GM19193 (cell line): ENCODE measurements at regions not wholly inside any gene's neighbourhood (a gene's known extent, or its start where the extent isn't known, plus 50 kb on each side); places are given as distances from the start of the nearest gene placed in this dataset.

ENCODE experiments used
- POLR2A ChIP-seq: IDR thresholded peaks from 4 replicates; pipeline ENCODE4 v1.6.1; 2011; ENCODE audit not compliant: insufficient read depth, insufficient read length; ENCODE audit errors: extremely low read depth

- no peak for TF ChIP-seq POLR2A
These were observed 908.0 kb downstream of the QKI start for GRCh38 chr6:164322533-164322932.

GRCh38 chr6:164321297-164321696 lies 906.8 kb downstream of the QKI start:
- TF ChIP-seq POLR2A = no peak

- TF ChIP-seq POLR2A = no peak
These were observed 900.9 kb downstream of the QKI start for GRCh38 chr6:164315376-164315775.

DNA sequence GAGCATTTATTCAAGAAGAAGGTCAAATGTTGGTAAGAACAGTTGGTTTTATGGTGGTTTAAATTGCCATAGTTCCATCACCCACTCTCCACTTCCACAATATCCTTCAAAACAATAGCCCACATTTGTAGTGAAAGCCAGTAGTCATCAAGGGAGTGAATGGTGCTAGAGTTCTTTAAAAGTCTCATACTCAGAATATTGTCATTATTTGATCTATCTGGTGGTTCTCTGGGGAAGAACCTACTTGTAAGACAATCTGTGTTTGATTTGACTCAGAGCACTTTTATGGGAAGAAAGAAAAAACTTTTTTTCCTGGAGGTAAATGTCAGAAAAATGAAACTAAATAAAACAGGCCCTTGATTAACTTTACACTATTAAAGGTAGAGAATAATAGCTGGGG lies 893.8 kb downstream of the QKI start:
- TF ChIP-seq POLR2A = no peak

- no peak for TF ChIP-seq POLR2A
These were observed 888.8 kb downstream of the QKI start for GRCh38 chr6:164303102-164303964.

DNA sequence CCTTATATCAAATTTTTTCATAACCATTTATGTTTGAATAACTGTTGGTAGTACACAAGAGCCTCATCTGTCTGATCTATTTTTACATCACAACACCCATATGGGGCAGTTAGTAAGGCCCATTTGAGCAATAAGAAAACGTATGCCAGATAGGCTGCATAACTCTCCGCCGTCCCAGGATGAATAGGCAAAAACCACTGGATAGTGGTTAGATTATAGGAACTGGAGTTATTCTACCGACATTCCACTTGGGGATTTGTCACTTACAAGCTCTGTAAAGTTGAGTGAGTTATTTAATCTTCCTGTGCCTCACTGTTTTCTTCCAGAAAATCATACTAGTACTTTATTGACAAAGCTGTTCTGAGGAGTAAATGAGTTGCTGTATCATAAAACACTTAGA lies 881.9 kb downstream of the QKI start:
- no peak for TF ChIP-seq POLR2A

GRCh38 chr6:164294047-164294784 lies 879.7 kb downstream of the QKI start:
- TF ChIP-seq POLR2A = no peak

- no peak for TF ChIP-seq POLR2A
These were observed 876.7 kb downstream of the QKI start for GRCh38 chr6:164291224-164291623.

- TF ChIP-seq POLR2A = no peak
These were observed 875.6 kb downstream of the QKI start for GRCh38 chr6:164290101-164290500.

GRCh38 chr6:164286011-164286410 lies 871.5 kb downstream of the QKI start:
- no peak for TF ChIP-seq POLR2A

- no peak for TF ChIP-seq POLR2A
These were observed 869.1 kb downstream of the QKI start for GRCh38 chr6:164283574-164283973.

DNA sequence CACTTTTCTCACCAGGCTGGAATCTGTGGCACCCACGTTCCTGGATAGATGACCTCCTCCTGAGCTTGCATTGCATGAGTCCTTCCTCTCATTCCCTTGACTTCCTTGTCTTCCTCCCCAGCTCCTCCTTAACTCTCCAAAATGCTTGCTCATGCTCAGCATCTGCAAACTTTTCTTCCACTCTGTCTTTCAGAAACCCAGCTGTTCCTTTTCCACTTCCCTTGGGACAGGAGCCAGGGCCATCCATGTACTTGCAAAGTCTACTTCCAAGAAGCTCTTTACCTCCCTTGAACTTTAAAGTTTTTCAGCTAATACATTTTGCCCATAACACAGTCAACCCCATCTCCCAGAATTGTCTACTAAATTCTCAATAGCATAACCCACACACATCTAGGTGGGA lies 861.7 kb downstream of the QKI start:
- TF ChIP-seq POLR2A = no peak

GRCh38 chr6:164275773-164276172 lies 861.3 kb downstream of the QKI start:
- no peak for TF ChIP-seq POLR2A

GRCh38 chr6:164274493-164274892 lies 860.0 kb downstream of the QKI start:
- TF ChIP-seq POLR2A = no peak

DNA sequence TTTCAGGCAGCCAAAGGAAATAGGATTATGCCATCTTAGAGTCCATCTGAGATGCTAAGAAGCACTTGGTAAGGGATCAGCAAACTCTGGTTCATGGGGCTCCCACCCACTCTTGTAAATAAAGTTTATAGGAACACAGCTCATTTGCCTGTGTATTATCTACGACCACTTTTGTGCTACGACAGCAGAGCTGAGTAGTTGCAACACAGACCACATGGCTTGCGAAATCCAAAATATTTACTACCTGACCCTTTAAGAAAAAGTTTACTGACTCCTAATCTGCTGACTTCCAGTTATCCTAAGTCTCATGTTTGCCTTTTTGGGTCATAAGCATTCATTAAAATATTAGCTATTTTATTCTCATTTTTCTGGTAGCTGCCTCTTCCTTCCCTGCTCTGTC lies 859.0 kb downstream of the QKI start:
- no peak for TF ChIP-seq POLR2A

DNA sequence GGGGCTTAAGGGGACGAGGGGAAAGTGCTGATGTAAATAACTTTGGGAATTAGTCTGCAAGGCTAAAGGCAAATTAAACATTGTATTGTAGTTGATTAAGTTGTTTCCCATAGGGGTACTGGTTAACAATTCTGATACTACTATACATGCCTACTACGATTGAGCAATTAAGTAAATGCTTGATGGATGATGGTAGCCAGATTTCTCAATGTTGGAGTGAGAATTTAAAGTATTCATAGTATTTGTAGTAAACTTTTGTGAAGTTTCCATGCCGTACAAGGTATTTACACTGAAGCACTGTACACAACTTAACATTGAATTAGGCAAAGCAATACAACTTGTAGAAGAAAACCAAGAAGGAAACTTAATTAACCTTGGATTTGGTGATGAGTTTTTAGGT lies 852.3 kb downstream of the QKI start:
- no peak for TF ChIP-seq POLR2A
